Stomach (tissue), 8 donors: ENCODE measurements at regions not wholly inside any gene's neighbourhood (a gene's known extent, or its start where the extent isn't known, plus 50 kb on each side); places are given as distances from the start of the nearest gene placed in this dataset.
A peak's percentile ranks its signal among the peaks of the same experiment; 100 is the strongest.

Experiments
- DNase-seq, 2 donors: peaks; one replicate each; pipeline versions ENCODE4 v3.0.0 to v3.0.0-alpha.2; 2013 to 2019
- H3K27ac ChIP-seq, 5 donors: fragments of 200-600 bp in 4 of 5; sonication (generic) in 4 of 5; one replicate each; pipeline ENCODE4 v1.5.1; 2013 to 2019; ENCODE audit warnings: mild to moderate bottlenecking in 1 of 5, moderate library complexity in 1 of 5
- H3K27me3 ChIP-seq, 3 donors: fragments of 200-600 bp; sonication (generic); one replicate each; pipeline ENCODE4 v1.5.1; 2017 to 2019; ENCODE audit warnings: mixed run types in 1 of 3
- H3K36me3 ChIP-seq, 4 donors: fragments of 200-600 bp; sonication (generic); 1 replicate in 3 of 4; 2 replicates in 1 of 4; pipeline ENCODE4 v1.5.1; 2016 to 2019
- H3K4me1 ChIP-seq, 4 donors: fragments of 200-600 bp; sonication (generic); one replicate each; pipeline ENCODE4 v1.5.1; 2016 to 2019
- H3K4me3 ChIP-seq, 4 donors: fragments of 200-600 bp; sonication (generic) in 3 of 4; one replicate each; pipeline ENCODE4 v1.5.1; 2016 to 2019; ENCODE audit warnings: mild to moderate bottlenecking in 1 of 4
- H3K9me3 ChIP-seq, 4 donors: fragments of 200-600 bp; sonication (generic); one replicate each; pipeline ENCODE4 v1.5.1; 2016 to 2019
- CTCF ChIP-seq, 7 experiments: fragments of 450-650 bp in 4 of 7; fragments of 200-600 bp in 3 of 7; sonication (generic) in 3 of 7; IDR thresholded peaks; one replicate each; pipeline ENCODE4 v1.5.1; 2016 to 2019; ENCODE audit warnings: antibody characterized with exemption in 7 of 7, control low read depth in 2 of 7, mild to moderate bottlenecking in 1 of 7
- EP300 ChIP-seq: sonication (generic); formaldehyde crosslinking; IDR thresholded peaks from one replicate; pipeline ENCODE4 v1.6.1; 2017; ENCODE audit warnings: antibody characterized with exemption
- POLR2A ChIP-seq, 4 donors: fragments of 450-650 bp; IDR thresholded peaks; one replicate each; pipeline ENCODE4 v1.6.1; 2016; ENCODE audit warnings: antibody characterized with exemption in 4 of 4, control low read depth in 2 of 4, mild to moderate bottlenecking in 1 of 4, moderate library complexity in 1 of 4
- POLR2AphosphoS5 ChIP-seq, 3 donors: sonication (generic); formaldehyde crosslinking; IDR thresholded peaks; one replicate each; pipeline ENCODE4 v1.6.1; 2016; ENCODE audit warnings: antibody characterized with exemption in 3 of 3
- WGBS, 5 donors: extraction: QIAGEN DNeasy Blood & Tissue Kit in 3 of 5; methylation state at CpG; one replicate each; pipeline versions ENCODE4 v1.1.5 to v1.1.7; 2013 to 2018; 5-methylcytosine and 5-hydroxymethylcytosine counted together
- intact Hi-C: fragments of 100-400 bp; cut with DNase I; formaldehyde crosslinking; loops from one replicate; pipeline ENCODE4 v1.15.1; 2023; ENCODE audit warnings: low total_unique reads
- donor health status: healthy with polysubstance abuse.
- donor health status: Bipolar disorder and iron deficiency.
- donor health status: healthy.

GRCh38 chr21:15135867-15136629, 71.2 kb upstream of the NRIP1 start:
- WGBS, 5 donors: 83 to 94% (median 87%) methylated on average over 3 of the region's 3 CpGs
- H3K27ac ChIP-seq: no peak overlapping the region
- no peaks in the 10 kb centered on the region for H3K36me3 ChIP-seq
- H3K4me1 ChIP-seq: peaks cover 24 to 45% (median 31%) of the 10 kb centered on the region in 4 donors
- no peaks in the 10 kb centered on the region for H3K9me3 ChIP-seq
- intact Hi-C loops: no loop called here
- DNase-seq: no peak
- TF ChIP-seq POLR2AphosphoS5 (IDR thresholded peaks at IDR 0.05) (no peak), POLR2A (IDR thresholded peaks at IDR 0.05) (no peak), EP300 (no peak), CTCF (IDR thresholded peaks at IDR 0.05) (no peak)
- no peaks in the 10 kb centered on the region for H3K27me3 ChIP-seq
- no peak overlapping the region for H3K4me3 ChIP-seq

GRCh38 chr21:15138490-15138889, 73.7 kb upstream of the NRIP1 start:
- H3K27ac ChIP-seq: no peak overlapping the region
- WGBS, 5 donors: 8 to 13% (median 10%) methylated on average over 7 of the region's 7 CpGs
- no peaks in the 10 kb centered on the region for H3K9me3 ChIP-seq
- intact Hi-C loops: no loop called here
- peak; percentile 39 to 60 for DNase-seq
- H3K4me1 ChIP-seq: peaks cover 24 to 55% (median 41%) of the 10 kb centered on the region in 4 donors
- no peak for TF ChIP-seq CTCF (IDR thresholded peaks at IDR 0.05)
- no peak for TF ChIP-seq POLR2A (IDR thresholded peaks at IDR 0.05)
- TF ChIP-seq EP300: no peak
- TF ChIP-seq POLR2AphosphoS5 (IDR thresholded peaks at IDR 0.05): no peak
- H3K4me3 ChIP-seq: no peak overlapping the region
- H3K36me3 ChIP-seq: no peaks in the 10 kb centered on the region
- H3K27me3 ChIP-seq: no peaks in the 10 kb centered on the region

- Histone ChIP-seq H3K9me3 (no peaks in the 10 kb centered on the region), H3K4me3 (peak overlapping the region in 2 of 4 donors; percentile 0 to 25), H3K27ac (peak overlapping the region; percentile 21 to 74 (median 63)), H3K27me3 (no peaks in the 10 kb centered on the region), H3K36me3 (no peaks in the 10 kb centered on the region), H3K4me1 (peaks cover 20 to 44% (median 40%) of the 10 kb centered on the region in 4 donors)
- TF ChIP-seq CTCF (IDR thresholded peaks at IDR 0.05): no peak
- TF ChIP-seq POLR2AphosphoS5 (IDR thresholded peaks at IDR 0.05): no peak
- TF ChIP-seq EP300: no peak
- no peak for TF ChIP-seq POLR2A (IDR thresholded peaks at IDR 0.05)
- DNase-seq: peak in 1 of 2 donors; percentile 19
- intact Hi-C loops: no loop called here
- 11 to 30% (median 21%) methylated on average over 4 of the region's 4 CpGs for WGBS, 5 donors
These were observed 75.1 kb upstream of the NRIP1 start for GRCh38 chr21:15139898-15140297.

GRCh38 chr21:15140321-15141019, 75.7 kb upstream of the NRIP1 start:
- peak; percentile 86 to 94 for DNase-seq
- no peaks in the 10 kb centered on the region for H3K36me3 ChIP-seq
- no peaks in the 10 kb centered on the region for H3K9me3 ChIP-seq
- WGBS, 5 donors: 14 to 26% (median 22%) methylated on average over 9 of the region's 9 CpGs
- peak overlapping the region in 2 of 4 donors; percentile 0 to 25 for H3K4me3 ChIP-seq
- H3K27me3 ChIP-seq: no peaks in the 10 kb centered on the region
- no peak for TF ChIP-seq EP300
- TF ChIP-seq POLR2AphosphoS5 (IDR thresholded peaks at IDR 0.05): peak in 2 of 3 donors; percentile 48 to 84
- intact Hi-C loops: no loop called here
- H3K27ac ChIP-seq: peak overlapping the region; percentile 21 to 74 (median 63)
- H3K4me1 ChIP-seq: peaks cover 20 to 39% (median 36%) of the 10 kb centered on the region in 4 donors
